ENCODE measurements at regions not wholly inside any gene's neighbourhood (a gene's known extent, or its start where the extent isn't known, plus 50 kb on each side); places are given as distances from the start of the nearest gene placed in this dataset.
"Not testable (repeated sequence)": the region's sequence is repeated elsewhere in the genome, so short reads cannot be mapped to it uniquely, and the experiment has no call there.

DNA sequence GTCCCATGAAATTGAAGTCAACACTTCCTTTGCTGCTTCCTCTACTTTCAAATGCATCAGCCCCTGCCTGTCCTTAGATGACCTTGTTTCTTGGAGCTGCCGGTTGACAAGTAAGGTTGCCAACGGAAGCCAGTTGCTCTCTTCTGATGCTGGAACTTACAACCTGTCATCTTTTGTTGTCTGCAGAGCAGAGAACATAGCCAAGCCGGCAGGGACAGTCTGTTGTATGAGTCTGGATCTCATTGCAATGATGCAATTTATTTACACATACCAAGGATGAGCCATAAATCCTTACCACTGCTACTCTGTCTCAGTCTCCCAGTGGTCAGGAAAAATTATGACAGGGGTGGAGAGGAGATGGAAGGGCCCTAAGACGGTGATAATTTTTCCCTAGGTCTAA, 151.4 kb downstream of the BLID start:
- TF ChIP-seq, protein P1, sequence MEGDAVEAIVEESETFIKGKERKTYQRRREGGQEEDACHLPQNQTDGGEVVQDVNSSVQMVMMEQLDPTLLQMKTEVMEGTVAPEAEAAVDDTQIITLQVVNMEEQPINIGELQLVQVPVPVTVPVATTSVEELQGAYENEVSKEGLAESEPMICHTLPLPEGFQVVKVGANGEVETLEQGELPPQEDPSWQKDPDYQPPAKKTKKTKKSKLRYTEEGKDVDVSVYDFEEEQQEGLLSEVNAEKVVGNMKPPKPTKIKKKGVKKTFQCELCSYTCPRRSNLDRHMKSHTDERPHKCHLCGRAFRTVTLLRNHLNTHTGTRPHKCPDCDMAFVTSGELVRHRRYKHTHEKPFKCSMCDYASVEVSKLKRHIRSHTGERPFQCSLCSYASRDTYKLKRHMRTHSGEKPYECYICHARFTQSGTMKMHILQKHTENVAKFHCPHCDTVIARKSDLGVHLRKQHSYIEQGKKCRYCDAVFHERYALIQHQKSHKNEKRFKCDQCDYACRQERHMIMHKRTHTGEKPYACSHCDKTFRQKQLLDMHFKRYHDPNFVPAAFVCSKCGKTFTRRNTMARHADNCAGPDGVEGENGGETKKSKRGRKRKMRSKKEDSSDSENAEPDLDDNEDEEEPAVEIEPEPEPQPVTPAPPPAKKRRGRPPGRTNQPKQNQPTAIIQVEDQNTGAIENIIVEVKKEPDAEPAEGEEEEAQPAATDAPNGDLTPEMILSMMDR (IDR thresholded peaks at IDR 0.05; ENCODE audit: unreplicated experiment): no peak
- H3K36me3 Mint-ChIP-seq (ENCODE audit: insufficient read depth, unreplicated experiment): no peaks in the 10 kb centered on the region
- BruUV-seq (replicated peaks): no TSS peak
- DNase-seq: no peak
- no peaks in the 10 kb centered on the region for H3K9me3 Mint-ChIP-seq (ENCODE audit: low read depth, unreplicated experiment)
- no peak overlapping the region for H3K27ac Mint-ChIP-seq (ENCODE audit: unreplicated experiment)
- CTCF ChIA-PET: interaction anchor here (0.7 kb wide), 1 partner anchor 12 kb away, joined by 3 read pairs; no protein-coding TSS in a partner anchor
- H3K4me1 Mint-ChIP-seq (ENCODE audit: low read depth, unreplicated experiment): no peaks in the 10 kb centered on the region
- no peak overlapping the region for H3K4me3 Mint-ChIP-seq (ENCODE audit: low read depth, unreplicated experiment)
- intact Hi-C loops (cut with micrococcal nuclease; ENCODE audit: unreplicated experiment): loop anchor here (10.0 kb wide), 1 partner anchor 310 kb away; no protein-coding TSS in a partner anchor
- peaks cover 9% of the 10 kb centered on the region for H3K27me3 Mint-ChIP-seq (ENCODE audit: unreplicated experiment)

DNA sequence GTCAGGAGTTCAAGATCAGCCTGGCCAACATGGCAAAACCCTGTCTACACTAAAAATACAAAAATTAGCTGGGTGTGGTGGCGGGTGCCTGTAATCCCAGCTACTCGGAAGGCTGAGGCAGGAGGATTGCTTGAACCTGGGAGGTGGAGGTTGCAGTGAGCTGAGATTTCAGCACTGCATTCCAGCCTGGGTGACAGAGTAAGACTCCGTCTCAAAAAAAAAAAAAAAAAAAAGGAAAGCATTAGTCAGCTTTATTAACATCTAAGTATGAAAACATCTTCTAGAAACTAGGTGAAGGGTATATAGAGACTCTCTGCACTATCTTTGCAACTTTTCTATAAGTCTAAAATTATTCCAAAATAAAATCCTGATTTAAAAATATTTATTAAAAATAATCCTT, 152.2 kb downstream of the BLID start:
- intact Hi-C loops (cut with micrococcal nuclease; ENCODE audit: unreplicated experiment): loop anchor here (10.0 kb wide), 1 partner anchor 309 kb away; no protein-coding TSS in a partner anchor
- H3K27ac Mint-ChIP-seq (ENCODE audit: unreplicated experiment): not testable (repeated sequence)
- CTCF ChIA-PET: interaction anchor here (0.6 kb wide), 1 partner anchor 8 kb away, joined by 3 read pairs; no protein-coding TSS in a partner anchor

DNA sequence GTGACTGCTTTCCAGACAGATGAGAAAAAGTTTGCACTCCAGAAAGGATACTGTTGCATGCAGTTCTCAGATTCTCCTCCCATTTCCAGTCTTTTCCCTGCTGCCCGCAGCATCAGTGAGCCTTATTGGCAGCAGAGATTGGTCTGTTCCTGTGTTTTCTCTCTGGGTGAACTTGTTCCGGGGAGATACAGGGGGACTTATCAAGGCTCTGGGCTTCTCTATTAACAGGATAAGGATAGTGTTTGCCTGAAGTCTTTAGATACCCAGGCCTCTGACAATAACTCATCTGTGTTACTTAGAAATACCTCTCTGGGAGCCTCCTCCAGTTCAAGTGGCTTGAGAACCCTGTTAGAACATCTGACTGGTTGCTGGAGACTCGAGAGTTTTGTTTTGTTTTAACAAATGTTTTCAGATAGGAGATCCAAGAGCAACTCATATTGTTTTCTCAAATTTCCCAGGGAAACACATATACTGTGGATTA, 154.7 kb downstream of the BLID start:
- no TSS peak for BruUV-seq (replicated peaks)
- H3K27ac Mint-ChIP-seq (ENCODE audit: unreplicated experiment): no peak overlapping the region
- TF ChIP-seq, protein P1 (IDR thresholded peaks at IDR 0.05; ENCODE audit: unreplicated experiment): no peak
- H3K4me3 Mint-ChIP-seq (ENCODE audit: low read depth, unreplicated experiment): no peak overlapping the region
- H3K36me3 Mint-ChIP-seq (ENCODE audit: insufficient read depth, unreplicated experiment): no peaks in the 10 kb centered on the region
- CTCF ChIA-PET: no interaction called here
- H3K4me1 Mint-ChIP-seq (ENCODE audit: low read depth, unreplicated experiment): no peaks in the 10 kb centered on the region
- peaks cover 21% of the 10 kb centered on the region for H3K27me3 Mint-ChIP-seq (ENCODE audit: unreplicated experiment)
- no peak for DNase-seq
- intact Hi-C loops (cut with micrococcal nuclease; ENCODE audit: unreplicated experiment): loop anchor here (10.0 kb wide), 1 partner anchor 307 kb away; no protein-coding TSS in a partner anchor
- peaks cover 6% of the 10 kb centered on the region for H3K9me3 Mint-ChIP-seq (ENCODE audit: low read depth, unreplicated experiment)

More for the DNA sequence above, 152.2 kb downstream of the BLID start:
- DNase-seq; H3K4me1 Mint-ChIP-seq (ENCODE audit: low read depth, unreplicated experiment); BruUV-seq (replicated peaks); H3K27me3 Mint-ChIP-seq (ENCODE audit: unreplicated experiment); H3K36me3 Mint-ChIP-seq (ENCODE audit: insufficient read depth, unreplicated experiment); H3K9me3 Mint-ChIP-seq (ENCODE audit: low read depth, unreplicated experiment); H3K4me3 Mint-ChIP-seq (ENCODE audit: low read depth, unreplicated experiment): not testable (repeated sequence)

DNA sequence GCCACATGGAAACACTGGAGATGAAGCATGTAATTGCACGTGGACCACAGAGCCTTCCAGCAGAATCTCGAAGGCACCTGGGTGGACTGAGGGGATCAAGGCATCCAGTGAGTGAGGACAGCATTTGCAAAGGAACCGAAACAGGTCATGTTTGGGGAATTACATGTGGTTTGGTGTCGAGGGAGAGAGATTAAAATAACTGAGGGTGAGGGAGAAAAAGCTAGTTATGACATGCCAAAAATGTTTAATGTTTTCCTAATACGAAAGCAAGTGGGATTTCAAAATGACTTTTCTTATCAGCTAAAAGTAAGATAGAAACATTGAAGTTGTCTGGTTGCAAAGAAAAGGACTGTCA, 157.1 kb downstream of the BLID start:
- no peak overlapping the region for H3K4me3 Mint-ChIP-seq (ENCODE audit: low read depth, unreplicated experiment)

More for the DNA sequence above, 157.1 kb downstream of the BLID start:
- CTCF ChIA-PET: no interaction called here
- intact Hi-C loops (cut with micrococcal nuclease; ENCODE audit: unreplicated experiment): no loop called here
- Mint-ChIP-seq H3K4me1 (ENCODE audit: low read depth, unreplicated experiment) (no peaks in the 10 kb centered on the region), H3K36me3 (ENCODE audit: insufficient read depth, unreplicated experiment) (no peaks in the 10 kb centered on the region), H3K9me3 (ENCODE audit: low read depth, unreplicated experiment) (peaks cover 7% of the 10 kb centered on the region), H3K27ac (ENCODE audit: unreplicated experiment) (no peak overlapping the region), H3K27me3 (ENCODE audit: unreplicated experiment) (peaks cover 37% of the 10 kb centered on the region)
- TF ChIP-seq, protein P1 (IDR thresholded peaks at IDR 0.05; ENCODE audit: unreplicated experiment): no peak
- no peak for DNase-seq
- no TSS peak for BruUV-seq (replicated peaks)

Measured in Calu3 (cell line).